Hematopoietic multipotent progenitor cell treated with erythropoietin and hydrocortisone succinate and interleukin-3 and kit ligand, for 8 days (in vitro differentiated cells): ENCODE measurements at regions not wholly inside any gene's neighbourhood (a gene's known extent, or its start where the extent isn't known, plus 50 kb on each side); places are given as distances from the start of the nearest gene placed in this dataset.
"Not testable (repeated sequence)": the region's sequence is repeated elsewhere in the genome, so short reads cannot be mapped to it uniquely, and the experiment has no call there.

Experiments
- DNase-seq: peaks from one replicate; pipeline ENCODE4 v3.0.0-alpha.2; 2015

DNA sequence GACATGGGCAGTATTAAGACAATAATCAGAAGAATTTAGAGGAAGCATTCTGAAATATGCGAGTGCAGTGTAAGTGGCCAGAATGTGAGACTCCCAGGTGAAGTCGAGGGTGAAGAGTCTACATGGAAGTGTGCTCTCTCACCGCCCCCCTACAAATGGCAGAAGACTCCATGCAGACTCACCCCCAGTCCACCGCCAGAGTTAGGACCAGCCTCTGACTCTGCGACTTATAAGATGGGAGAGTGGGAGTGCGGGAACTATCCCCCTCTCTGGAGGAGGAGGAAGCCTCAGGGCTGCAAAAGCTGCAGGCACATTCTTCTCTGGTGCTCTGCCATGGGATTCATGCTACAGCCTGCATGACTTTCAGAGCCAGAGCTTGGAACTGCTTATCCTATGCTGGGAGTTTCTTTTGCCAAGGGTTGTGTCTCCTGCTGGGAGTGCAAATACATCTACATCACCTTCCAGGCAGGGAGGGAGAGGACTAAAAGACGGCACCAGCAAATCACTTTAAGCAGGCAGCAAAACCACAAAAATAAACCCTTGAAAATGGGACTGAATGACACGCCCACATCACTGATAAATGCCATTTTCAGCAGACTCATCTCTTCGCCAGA is 206.7 kb upstream of the SULF2 start:
- DNase-seq = no peak

DNA sequence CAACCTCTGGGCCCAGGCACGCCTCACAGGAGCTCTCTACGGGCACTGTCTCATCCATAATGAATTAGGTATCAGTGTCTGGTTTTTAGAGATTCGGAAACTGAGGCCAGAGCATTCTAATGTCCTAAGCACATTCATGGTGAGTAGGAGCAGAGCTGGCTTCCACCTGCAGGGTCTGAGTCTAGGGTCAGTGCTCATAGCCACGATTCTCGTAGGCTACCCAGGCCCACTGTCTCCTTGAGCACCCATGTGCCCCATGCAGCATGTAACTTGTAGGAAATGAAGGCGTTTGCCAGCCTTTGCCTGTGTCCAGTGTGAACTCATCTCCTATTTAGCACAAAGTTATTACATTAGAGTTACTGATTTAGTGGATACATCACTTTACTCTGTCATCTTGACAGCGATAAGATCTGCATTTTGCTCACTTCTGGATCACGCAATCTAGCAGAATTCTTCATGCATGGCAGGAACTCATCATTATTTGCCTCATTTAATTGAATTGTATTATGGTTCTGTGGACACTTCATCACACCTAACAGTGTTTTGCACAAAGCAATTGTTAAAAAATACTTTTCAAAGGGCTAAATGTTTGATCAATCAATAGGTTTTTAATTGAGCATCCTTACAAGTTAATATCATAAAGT is 205.3 kb upstream of the SULF2 start:
- no peak for DNase-seq

DNA sequence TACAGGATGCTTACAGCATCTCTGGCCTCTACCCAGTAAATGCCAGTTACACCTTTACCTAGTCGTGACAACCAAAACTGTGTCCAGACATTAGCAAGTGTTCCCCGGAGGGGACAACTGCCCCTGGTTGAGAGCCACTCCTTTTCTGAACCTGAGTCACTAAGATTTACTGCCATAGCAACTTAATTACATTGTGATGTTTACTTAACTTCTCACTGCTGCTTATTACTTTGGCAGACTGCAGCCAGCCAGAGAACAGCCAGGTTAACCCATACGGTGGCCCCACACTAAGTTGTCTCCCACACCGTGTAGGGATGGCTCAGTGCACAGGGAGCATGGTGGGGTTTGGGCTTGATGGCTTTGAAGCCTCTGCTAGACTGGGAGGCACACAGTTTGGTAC is 204.7 kb upstream of the SULF2 start:
- DNase-seq = no peak

DNA sequence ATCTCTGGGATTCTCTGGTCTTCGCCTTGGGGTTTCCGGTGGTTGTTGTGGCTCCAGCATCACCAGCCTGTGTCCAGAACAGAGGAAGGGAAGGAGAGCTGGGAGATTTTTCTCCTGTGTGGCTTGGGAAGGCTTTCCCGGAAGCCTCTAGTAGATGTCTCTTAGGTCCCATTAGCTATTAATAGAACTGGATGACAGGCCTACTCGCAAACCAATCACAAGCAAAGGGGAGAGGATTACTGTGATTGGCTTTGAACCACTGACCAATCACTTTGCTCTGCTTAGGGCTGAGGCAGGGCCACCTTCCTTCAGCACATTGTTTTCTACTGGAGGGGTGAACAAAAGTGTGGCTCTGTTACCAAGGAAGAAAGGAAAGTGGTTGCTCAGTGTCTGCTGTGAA is 203.4 kb upstream of the SULF2 start:
- no peak for DNase-seq

DNA sequence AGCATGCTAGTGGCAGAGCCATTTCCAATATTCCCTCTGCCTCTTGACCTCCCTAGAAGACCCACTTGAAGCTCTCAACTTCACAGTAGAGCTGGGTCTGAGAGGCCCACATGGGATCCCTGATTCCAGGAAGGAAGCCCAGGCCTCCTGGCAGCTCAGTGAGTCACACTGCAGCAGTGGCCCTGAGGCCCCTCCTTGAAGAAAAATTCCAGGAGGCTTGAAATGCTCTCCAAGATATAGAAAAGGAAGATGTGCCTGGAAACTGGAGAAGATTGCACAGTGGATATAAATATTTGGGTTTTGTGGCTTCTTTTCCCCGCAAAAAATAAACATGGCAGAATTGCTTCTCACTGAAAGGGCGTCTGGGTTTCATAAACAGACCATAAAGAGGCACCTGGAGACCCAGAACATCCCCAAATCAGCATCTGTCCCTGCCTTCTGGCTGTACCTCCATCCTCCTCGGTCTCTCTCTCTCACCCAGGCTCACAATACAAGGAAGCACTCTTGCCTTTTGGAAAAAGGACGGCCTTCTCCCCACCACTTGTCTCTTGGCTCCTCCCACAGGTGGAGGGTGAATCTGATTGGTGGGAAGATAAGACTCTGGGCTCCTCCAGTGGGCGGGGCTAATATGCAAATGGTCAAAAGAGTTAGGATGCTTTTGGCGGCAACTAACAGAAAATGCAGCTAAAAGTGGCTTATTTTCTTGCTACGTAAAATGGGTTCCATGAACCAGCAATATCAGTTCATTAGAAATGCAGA is 200.0 kb upstream of the SULF2 start:
- DNase-seq = no peak

DNA sequence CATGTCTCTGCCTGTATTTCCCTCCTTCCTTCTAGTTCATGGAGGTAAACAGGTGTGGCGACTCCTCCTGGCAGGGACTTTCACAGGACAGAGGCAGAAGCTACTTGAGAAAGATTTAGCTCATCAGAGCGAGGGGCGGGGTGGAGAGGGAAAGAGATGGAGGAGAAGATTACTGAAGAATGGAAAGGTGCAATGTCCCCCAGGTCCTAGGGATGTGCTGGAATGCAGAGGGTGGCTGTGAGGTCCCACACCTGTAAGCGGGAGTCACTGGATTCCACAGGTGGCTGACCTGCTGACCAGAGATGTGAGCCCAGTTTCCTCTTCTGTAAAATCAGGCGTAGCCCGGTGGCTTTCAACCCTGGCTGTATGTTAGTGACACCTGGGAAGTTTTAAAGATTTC is 199.2 kb upstream of the SULF2 start:
- DNase-seq = no peak

DNA sequence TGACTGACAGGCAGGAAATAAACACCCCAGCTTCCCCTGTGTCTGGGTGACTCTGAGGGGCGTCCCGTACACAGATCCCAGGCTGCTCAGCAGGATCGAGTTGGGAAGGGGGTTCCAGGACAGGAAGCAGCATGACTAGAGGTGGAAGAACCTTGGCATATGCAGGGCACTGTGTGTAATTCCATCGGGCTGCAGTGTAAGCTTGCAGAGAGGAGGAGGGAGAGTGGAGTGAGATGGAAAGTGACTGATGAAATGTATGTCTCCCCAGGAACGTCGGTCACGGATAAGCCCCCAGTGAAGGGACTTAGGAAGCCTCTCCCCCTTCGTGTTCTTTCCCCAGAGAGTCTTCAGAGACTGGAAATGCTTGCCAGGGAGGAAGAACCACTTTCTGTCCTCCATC is 198.4 kb upstream of the SULF2 start:
- not testable (repeated sequence) for DNase-seq

DNA sequence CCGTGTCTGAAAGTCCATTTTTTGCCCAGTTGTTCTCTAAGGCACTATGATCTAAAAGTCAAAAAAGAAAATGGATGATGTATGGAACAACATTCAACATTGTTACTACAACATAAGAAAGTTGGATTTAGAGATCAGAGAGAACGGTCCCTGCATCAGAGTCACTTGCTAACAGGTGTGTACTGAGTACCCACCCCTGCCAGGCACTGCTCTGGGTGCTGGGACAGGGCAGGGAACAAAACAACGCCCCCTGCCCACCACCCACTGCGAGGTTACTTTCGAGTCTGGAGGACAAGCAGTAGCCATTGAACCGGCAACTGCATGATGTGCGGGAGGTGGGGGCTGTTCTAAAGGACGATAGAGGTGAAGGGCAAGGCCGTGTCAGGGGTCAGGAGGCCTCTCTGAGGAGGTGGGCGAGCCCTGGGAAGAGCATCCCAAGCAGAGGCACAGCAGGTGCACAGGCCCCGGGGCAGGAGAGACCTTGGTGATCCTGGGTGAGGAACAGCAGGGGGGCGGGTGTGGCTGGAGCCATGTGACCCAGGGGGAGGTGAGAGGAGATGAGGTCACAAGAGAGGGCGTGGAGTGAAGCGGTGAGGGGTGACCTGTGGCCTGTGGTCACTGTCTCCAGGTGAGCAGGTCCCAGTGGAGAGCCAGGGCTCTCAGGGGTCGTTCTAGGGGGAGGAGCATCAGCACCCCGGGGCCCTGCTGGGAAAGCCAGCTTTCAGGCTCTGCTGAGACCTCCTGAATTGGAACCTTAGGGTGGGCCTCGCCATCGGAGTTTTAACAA is 197.5 kb upstream of the SULF2 start:
- no peak for DNase-seq

DNA sequence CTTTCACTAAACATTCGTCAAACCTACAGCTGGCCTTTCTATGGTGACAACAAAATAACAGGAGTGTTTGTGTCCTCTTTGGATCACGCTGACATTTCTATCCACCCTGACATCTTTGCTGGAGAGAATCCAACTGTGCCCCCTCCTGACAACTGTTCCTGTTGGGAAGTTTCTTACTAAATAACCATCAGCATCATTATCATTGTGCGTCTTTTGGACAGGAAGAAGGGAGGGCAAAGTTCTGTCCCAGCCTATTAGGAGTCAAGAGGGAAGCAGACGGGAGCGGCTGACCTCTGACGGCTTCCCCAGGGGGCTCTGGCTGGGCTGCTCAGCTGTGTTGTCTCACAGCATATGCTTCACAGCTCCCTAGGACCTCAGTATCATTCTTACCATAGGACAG is 195.9 kb upstream of the SULF2 start:
- DNase-seq = no peak

DNA sequence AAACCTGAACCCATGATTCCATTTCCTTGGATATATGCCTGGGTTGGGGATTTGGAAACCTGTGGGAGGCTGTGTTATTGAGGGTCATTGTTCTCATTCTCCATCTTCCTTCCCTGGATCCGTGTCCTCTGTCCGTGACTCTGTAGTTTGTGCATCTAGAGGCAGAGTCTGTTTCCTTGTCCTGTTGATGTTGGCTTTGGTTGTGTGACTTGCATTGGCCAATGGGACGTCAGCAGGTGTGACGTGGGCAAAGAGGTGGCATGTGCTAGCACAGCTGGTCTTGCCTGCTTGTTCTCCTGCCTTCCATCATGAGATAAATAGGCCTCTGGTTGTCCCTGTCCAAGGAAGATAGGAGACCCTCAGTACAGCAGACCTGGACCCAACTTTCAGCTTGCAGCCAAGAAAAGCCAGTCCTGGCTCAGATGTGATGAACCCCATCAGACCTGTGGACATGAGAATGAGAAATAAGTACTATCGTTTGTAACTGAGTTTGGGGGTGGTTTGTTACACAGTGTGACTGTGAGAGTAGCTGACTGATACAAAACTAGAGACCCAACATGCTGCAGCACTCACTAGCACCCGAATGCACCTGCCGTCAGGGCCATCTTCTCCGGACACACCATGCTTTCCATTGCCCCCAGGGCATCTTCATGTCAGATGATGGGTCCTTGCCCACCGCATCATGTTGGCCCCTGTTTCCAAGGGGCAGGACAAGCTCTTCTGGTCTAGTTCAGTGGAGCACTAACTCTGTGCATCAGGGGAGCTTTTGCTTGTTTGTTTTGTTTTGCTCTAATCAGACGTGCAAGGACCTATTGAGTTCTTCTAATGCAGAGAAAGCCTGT is 195.3 kb upstream of the SULF2 start:
- no peak for DNase-seq

DNA sequence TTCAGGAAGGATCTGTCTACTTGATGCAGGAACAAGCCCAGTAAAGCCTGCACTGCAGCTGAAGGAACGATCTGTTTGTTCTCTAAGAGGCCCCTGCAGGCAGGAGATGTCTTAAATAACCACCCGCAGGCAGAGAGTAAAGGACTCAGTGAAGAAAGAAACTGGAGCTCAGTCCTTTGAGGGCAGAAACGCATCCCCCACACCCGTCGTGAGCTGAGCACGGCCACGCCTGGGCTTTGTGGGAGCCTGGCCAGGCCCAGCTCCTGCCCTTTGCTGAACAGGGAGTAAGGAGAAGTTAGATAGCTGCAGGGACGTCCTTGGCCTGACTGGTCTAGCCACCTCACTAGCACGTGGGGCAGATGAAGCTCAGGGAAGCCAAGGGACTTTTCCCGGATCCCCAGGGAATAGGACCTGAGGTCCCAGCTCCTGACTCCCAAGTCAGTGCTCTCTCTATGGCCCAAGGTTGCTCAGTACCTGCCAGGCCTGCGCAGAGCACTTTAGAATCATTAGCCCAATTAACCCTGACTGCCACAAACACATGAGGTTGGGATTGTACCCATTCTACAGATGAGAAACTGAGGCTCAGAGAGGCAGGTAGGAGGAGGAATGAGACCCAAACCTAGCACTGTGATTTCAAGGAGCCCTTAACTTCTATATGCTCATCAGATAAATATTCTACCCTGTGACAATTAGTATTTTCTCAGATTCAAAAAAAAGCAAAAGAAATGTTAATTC is 194.2 kb upstream of the SULF2 start:
- DNase-seq = not testable (repeated sequence)

DNA sequence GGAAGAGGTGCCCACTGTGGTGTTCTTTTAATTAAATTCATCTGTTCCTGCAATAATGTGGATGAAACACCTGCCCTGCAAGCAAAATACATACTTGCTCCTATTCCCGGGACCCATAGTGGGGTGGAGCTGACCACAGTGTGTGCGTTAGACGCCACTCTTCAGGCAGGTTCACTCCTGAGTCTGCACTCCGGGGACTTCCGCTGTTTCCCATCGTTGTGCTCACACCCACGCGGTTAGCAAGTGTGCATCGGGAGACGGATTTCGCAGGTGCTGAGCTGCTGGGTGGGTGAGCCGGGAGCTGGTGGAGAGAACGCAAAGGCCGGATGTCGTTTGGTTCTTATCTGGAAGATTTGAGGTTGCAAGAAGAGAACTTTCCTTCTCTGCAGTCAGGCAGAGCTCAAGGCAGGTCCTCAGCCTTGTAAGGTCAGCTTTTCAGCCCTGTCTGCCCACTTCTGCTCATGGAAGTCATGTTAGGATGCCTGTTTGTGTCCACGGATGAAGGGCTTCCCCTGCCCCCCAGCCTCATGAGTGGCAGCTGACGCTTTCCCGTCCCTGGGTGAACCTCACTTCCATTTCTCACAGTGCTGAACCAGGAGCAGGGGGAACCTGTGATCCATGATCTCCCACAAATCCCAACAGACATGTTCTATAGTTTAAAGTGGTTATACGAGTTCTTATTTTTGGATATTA is 193.3 kb upstream of the SULF2 start:
- DNase-seq = not testable (repeated sequence)

DNA sequence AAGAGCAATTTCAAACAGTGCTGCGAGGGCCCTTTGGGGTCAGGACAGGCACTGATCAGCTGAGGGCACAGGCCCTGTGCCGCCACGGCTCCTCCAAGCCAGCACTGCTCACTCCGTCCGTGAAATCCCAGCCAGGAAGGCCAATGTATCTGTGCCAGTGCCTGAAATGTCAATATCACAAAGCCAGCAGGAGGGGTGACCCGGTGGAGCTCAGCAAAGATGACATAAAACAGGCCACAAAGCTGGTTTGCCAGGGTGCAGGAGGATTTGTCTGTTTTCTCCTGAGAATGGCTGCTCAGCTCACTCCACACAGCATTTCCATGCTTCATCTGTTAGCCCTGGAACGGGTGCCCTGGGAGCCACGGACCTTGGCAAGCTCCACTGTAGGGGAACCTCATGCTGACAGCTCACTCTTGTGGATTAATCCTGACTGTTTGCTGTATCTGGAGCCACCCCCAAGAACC is 192.5 kb upstream of the SULF2 start:
- DNase-seq = not testable (repeated sequence)

DNA sequence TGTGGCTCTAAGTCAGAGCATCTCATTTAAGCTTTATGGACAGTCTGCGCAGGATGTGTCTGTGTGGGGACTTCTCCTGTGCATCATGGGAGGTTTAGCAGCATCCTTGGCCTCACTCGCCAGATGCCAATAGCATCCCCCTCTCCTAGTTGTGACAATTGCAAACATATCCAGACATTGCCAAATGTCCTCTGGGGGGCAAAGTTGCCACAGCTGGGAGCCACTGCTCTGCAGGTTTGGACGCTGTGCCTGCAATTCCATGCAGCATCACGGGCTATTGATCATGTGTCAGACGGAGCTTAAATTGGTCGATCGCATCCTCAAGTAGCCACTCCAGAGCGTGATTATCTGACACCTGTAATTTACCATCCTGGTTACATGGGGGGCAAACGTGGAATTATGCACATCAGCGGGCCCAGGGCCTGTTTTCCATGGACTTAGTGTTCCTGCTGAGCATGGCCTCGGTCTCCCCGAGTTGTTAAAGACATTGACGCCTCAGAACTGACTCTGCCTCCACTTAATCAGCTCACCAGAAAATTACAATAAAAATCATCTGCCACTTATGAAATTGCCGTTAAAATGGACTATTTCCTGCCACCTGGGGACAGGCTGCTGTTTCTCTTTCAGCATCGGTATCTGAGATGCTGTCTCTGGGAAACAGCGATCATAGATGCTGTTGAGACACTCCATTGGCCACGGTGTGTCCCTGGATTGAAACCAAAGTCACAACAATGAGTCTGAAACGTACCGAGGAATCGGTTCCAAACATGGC is 191.9 kb upstream of the SULF2 start:
- not testable (repeated sequence) for DNase-seq

DNA sequence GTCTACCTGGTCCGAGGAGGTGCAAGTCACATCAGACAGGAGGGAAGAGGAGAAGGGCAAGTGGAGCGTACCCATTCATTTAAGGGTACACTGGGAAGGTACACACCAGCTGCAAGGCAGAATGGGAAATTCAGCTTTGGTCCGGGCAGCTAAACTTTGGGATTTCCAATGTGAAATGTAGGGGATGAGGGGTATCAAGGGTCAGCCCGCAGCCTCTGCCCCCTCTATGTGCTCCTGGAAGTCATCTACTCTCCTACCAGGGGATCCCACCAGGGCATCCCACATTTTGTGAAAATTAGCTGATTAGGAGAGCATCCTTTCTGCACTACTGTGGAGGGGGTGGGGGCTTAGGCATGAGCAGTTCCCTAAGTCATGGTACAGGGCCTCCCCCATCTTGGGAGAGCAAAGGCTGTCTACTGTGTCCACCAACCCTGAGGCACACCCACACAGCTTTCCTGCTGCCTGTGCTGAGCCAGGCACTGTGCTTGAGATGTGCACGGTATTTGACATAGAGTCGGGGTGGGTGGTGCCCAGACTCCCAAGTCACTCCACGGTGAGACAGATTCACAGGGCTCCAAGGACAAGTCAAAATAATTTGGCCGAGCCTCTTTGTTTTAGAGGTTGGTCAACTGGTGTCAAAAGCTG is 189.1 kb upstream of the SULF2 start:
- DNase-seq = no peak

DNA sequence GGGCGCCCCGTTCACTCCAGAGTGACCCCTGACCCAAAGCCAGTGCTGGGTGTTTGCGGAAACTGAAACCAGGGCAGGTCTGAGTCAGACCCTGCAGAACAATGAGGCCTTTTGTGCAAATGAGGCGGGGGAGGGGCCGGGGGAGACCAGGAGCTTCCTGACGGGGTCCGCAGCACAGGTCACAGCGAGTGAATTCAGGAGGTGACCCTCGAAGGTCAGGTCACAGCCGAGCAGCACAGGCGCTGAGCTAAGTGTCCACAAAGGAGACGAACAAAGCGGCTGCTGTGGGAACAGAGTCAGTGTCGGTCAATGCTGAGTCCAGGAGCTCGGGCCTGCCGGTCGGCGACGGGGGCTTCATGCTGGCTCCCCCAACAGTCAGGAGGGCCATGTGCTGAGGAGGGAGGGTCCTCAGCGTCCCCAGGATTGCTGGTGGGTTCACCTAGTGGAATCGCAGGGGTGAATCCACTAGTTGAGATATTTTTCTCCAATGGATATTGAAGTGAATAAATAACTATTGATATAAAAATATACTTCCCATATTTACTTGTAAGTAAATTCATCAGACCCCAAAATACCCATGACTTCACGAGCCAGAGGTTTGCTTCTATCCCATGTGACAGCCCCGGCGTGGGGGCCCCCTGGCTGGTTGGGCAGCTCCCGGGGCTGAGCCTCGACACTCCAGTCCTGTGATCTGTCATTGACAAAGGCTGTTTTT is 188.4 kb upstream of the SULF2 start:
- no peak for DNase-seq

DNA sequence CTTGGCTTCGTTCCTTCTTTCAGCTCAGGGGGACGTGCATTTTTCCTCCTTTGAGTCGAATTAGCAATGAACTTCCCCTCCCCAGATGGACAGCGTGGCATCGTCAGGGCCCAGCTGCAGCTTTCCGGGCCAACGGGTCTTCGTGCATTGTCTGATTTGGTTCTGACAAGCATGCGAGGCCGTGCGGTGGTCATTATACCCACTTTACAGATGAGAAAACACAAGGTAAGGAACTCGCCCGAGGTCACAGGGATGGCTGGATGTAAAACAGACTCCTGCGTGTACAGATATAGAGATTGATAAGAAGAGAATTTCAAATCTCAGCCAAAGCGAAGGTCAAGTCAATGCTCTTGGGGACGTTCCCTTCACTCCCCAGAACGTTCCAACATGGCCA is 187.6 kb upstream of the SULF2 start:
- DNase-seq = no peak

DNA sequence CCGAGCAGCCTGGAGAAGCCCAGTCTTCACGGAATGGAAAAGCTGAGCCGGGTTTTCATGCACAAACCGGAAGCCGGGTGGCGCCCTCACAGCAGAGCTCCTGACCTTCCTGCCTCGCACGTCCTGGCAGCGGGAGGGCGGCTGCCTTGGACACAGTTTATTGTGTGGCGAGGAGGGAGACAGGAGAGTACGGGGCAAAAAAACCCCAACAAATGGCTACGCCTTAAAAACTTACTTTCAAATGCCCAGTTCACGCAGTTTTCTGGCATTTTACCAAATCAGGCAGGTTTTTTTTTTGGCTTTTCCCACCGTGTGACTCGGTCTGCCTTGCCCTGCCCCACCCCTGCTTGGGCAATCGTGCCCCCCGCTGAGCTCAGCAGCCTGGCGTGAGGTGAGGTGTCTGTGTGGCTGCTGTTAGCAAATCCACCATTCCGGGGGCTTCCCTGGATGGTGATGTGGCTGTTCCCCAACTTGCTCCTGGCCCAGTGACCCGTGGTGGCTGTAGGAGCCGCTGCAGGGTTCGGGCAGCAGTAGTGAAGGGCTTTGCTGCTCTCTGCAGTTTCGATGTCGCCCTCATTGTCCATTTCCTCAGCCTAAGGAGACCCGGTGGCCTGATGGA is 187.1 kb upstream of the SULF2 start:
- DNase-seq = not testable (repeated sequence)
